Prostate gland (tissue), 2 donors: ENCODE measurements at regions not wholly inside any gene's neighbourhood (a gene's known extent, or its start where the extent isn't known, plus 50 kb on each side); places are given as distances from the start of the nearest gene placed in this dataset.

Experiments
- DNase-seq: peaks from one replicate; pipeline ENCODE4 v3.0.0-alpha.2; 2019; ENCODE audit warnings: low spot score
- H3K27ac ChIP-seq, 2 donors: fragments of 200-600 bp; sonication (generic); 2 replicates each; pipeline ENCODE4 v1.5.1; 2017 to 2019
- H3K27me3 ChIP-seq: fragments of 200-600 bp; sonication (generic); replicated peaks from 2 replicates; pipeline ENCODE4 v1.5.1; 2019; ENCODE audit not compliant: insufficient read depth
- H3K36me3 ChIP-seq, 2 donors: fragments of 200-600 bp; sonication (generic); 1 replicate in 1 of 2; 2 replicates in 1 of 2; pipeline versions ENCODE4 v1.5.1 to v1.8.1; 2017 to 2019
- H3K4me1 ChIP-seq: fragments of 200-600 bp; sonication (generic); replicated peaks from 2 replicates; pipeline ENCODE4 v1.5.1; 2019
- H3K4me3 ChIP-seq, 2 donors: fragments of 200-600 bp; sonication (generic); 2 replicates each; pipeline ENCODE4 v1.5.1; 2017 to 2019
- H3K9me3 ChIP-seq: fragments of 200-600 bp; sonication (generic); 2 replicates; pipeline ENCODE4 v1.5.1; 2017
- POLR2A ChIP-seq: fragments of 450-650 bp; IDR thresholded peaks from one replicate; pipeline ENCODE4 v1.6.1; 2016; ENCODE audit warnings: antibody characterized with exemption, mild to moderate bottlenecking
- POLR2AphosphoS5 ChIP-seq: sonication (generic); formaldehyde crosslinking; IDR thresholded peaks from one replicate; pipeline ENCODE4 v1.6.1; 2017; ENCODE audit warnings: antibody characterized with exemption
- WGBS: methylation state at CpG from one replicate; pipeline ENCODE4 v1.1.5; 2018; 5-methylcytosine and 5-hydroxymethylcytosine counted together
- intact Hi-C: fragments of 100-400 bp; cut with DNase I; formaldehyde crosslinking; loops from one replicate; pipeline ENCODE4 v1.14.2; 2022
- TF ChIP-seq, protein P1 (sequence below), 4 experiments: fragments of 200-600 bp in 2 of 4; fragments of 450-650 bp in 2 of 4; sonication (generic) in 2 of 4; IDR thresholded peaks; 1 replicate in 3 of 4; 2 replicates in 1 of 4; pipeline ENCODE4 v1.5.1; 2016 to 2019; ENCODE audit warnings: antibody characterized with exemption in 4 of 4, mild to moderate bottlenecking in 2 of 4, moderate library complexity in 2 of 4

DNA sequence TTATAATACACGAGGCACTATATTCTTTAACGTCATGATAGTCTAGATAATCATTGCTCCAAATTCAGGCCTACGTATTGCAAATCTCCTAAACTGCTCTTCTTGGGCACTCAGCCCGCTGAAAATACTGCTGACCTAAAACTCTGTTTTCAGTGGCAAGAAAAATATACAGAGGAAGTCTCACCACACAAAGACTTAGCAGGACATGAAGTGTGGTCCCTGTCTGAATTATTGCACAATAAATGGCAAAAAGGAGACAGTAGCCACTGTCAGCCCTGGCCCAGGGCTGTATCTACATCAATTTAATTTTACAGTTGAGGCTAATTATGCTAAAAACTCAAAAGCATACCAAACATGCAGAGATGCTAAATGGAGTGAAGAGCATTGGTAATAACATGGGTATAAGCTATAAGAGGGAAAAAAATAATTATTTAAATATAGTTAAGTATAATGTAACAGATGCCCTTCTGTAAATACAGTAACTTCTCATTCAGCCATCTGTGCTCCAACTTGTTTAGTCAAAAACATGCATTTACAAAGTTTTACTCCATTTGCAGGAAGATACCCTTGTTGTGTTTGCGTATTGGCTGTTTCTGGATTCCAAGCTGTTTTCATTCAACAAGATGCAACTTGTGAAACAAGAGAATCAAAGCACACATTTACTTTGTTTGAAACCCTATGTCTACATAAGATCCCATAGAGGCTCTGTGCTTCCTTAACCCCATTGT lies 800.0 kb upstream of the LUZP2 start:
- no peak for DNase-seq
- 74% methylated on average over 5 of the region's 5 CpGs for WGBS
- Histone ChIP-seq H3K4me3 (no peak overlapping the region), H3K36me3 (no peaks in the 10 kb centered on the region), H3K4me1 (no peaks in the 10 kb centered on the region), H3K27ac (no peak overlapping the region), H3K27me3 (no peaks in the 10 kb centered on the region), H3K9me3 (no peaks in the 10 kb centered on the region)
- TF ChIP-seq POLR2A (no peak), POLR2AphosphoS5 (no peak)
- TF ChIP-seq, protein P1, sequence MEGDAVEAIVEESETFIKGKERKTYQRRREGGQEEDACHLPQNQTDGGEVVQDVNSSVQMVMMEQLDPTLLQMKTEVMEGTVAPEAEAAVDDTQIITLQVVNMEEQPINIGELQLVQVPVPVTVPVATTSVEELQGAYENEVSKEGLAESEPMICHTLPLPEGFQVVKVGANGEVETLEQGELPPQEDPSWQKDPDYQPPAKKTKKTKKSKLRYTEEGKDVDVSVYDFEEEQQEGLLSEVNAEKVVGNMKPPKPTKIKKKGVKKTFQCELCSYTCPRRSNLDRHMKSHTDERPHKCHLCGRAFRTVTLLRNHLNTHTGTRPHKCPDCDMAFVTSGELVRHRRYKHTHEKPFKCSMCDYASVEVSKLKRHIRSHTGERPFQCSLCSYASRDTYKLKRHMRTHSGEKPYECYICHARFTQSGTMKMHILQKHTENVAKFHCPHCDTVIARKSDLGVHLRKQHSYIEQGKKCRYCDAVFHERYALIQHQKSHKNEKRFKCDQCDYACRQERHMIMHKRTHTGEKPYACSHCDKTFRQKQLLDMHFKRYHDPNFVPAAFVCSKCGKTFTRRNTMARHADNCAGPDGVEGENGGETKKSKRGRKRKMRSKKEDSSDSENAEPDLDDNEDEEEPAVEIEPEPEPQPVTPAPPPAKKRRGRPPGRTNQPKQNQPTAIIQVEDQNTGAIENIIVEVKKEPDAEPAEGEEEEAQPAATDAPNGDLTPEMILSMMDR (IDR thresholded peaks at IDR 0.05): no peak
- intact Hi-C loops: no loop called here

DNA sequence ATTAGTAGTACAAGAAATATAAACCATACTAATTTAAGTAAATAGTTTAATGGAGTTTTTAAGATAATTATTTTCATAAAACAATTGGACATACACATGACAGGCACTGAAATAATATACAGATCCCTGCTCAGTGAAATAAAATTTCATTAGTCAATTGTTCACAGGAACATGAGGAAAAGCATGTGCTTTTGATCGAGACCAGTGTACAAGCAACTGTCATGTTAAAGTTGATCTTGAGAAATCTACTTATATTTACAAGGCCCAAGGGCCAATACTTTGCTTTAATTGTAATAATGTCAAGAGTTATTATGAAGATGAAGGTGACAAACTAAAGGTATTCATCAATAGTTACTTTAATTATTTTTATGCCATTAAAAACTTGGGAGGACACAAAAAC lies 792.7 kb upstream of the LUZP2 start:
- Histone ChIP-seq H3K27ac (no peak overlapping the region), H3K36me3 (no peaks in the 10 kb centered on the region), H3K27me3 (no peaks in the 10 kb centered on the region), H3K4me3 (no peak overlapping the region), H3K9me3 (no peaks in the 10 kb centered on the region), H3K4me1 (no peaks in the 10 kb centered on the region)
- no peak for TF ChIP-seq POLR2AphosphoS5
- TF ChIP-seq, protein P1 (IDR thresholded peaks at IDR 0.05): no peak
- TF ChIP-seq POLR2A: no peak
- intact Hi-C loops: no loop called here
- 73% methylated on average over 1 of the region's 1 CpG for WGBS
- no peak for DNase-seq

DNA sequence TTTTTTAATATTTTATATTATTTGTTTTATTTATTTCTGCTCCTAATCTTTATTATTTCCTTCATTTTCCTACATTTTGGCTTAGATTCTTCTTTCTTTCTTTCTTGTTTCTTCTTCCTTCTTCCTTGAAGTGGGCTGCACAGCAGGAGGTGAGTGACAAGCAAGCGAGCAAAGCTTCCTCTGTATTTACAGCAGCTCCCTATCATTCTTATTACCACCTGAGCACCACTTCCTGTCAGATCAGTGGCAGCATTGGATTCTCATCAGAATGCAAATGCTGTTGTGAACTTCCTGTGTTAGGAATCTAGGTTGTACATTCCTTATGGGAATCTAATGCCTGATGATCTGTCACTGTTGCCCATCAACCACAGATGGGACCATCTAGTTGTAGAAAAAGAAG lies 784.9 kb upstream of the LUZP2 start:
- no peaks in the 10 kb centered on the region for H3K4me1 ChIP-seq
- 91% methylated on average over 1 of the region's 1 CpG for WGBS

DNA sequence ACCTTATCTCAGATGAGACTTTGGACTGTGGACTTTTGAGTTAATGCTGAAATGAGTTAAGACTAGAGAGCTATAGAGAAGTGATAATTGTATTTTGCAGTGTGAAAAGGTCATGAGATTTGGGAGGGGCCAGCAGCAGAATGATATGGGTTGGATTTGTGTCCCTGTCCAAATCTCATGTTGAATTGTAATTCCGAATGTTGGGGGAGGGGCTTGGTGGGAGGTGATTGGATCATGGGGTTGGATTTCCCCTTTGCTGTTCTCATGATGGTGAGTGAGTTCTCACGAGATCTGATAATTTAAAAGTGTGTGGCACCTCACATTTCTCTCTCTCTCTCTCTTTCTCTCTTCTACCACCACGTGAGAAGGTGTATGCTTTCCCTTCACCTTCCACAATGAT lies 777.8 kb upstream of the LUZP2 start:
- intact Hi-C loops: no loop called here
- Histone ChIP-seq H3K36me3 (no peaks in the 10 kb centered on the region), H3K27ac (no peak overlapping the region), H3K4me1 (no peaks in the 10 kb centered on the region), H3K4me3 (no peak overlapping the region), H3K9me3 (no peaks in the 10 kb centered on the region), H3K27me3 (no peaks in the 10 kb centered on the region)
- DNase-seq: no peak
- WGBS: 85% methylated on average over 3 of the region's 3 CpGs
- TF ChIP-seq POLR2AphosphoS5: no peak
- TF ChIP-seq POLR2A: no peak
- TF ChIP-seq, protein P1 (IDR thresholded peaks at IDR 0.05): no peak

More for the DNA sequence above, 784.9 kb upstream of the LUZP2 start:
- no peaks in the 10 kb centered on the region for H3K36me3 ChIP-seq
- DNase-seq: no peak
- H3K27me3 ChIP-seq: no peaks in the 10 kb centered on the region
- H3K9me3 ChIP-seq: no peaks in the 10 kb centered on the region
- TF ChIP-seq POLR2AphosphoS5: no peak
- TF ChIP-seq, protein P1 (IDR thresholded peaks at IDR 0.05): no peak
- no peak for TF ChIP-seq POLR2A
- H3K27ac ChIP-seq: no peak overlapping the region
- no peak overlapping the region for H3K4me3 ChIP-seq
- intact Hi-C loops: no loop called here

DNA sequence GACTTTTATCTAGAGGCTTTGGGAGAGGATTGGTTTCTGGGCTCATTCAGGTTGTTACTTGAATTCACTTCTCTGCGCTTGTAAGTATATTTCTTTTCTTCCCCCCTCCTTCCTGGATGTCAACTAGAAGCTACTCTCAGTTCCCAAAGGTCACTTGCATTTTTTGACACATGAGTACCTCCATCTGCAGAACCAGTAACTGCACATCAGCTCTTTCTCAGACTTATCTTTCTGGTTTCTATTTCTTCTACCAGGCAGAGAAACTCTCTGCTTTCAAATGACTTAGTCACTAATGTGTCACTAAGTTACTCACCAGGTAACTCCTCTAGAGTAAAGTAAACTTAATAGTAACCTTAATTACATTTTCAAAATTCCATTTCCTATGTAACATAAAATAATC lies 773.0 kb upstream of the LUZP2 start:
- Histone ChIP-seq H3K4me3 (no peak overlapping the region), H3K27ac (no peak overlapping the region), H3K36me3 (no peaks in the 10 kb centered on the region), H3K9me3 (no peaks in the 10 kb centered on the region), H3K4me1 (no peaks in the 10 kb centered on the region), H3K27me3 (no peaks in the 10 kb centered on the region)
- no peak for TF ChIP-seq POLR2A
- TF ChIP-seq, protein P1 (IDR thresholded peaks at IDR 0.05): no peak
- TF ChIP-seq POLR2AphosphoS5: no peak
- intact Hi-C loops: no loop called here
- 93% methylated on average over 1 of the region's 1 CpG for WGBS
- DNase-seq: no peak
